NCI-H2171 treated with DMSO at 0.1 percent for 48 hours (cell line): ENCODE measurements at regions not wholly inside any gene's neighbourhood (a gene's known extent, or its start where the extent isn't known, plus 50 kb on each side); places are given as distances from the start of the nearest gene placed in this dataset.
A peak's percentile ranks its signal among the peaks of the same experiment; 100 is the strongest.

Experiments used
- DNase-seq: peaks from one replicate; lab custom pipeline; 2025; lab: John Stamatoyannopoulos, UW

DNA sequence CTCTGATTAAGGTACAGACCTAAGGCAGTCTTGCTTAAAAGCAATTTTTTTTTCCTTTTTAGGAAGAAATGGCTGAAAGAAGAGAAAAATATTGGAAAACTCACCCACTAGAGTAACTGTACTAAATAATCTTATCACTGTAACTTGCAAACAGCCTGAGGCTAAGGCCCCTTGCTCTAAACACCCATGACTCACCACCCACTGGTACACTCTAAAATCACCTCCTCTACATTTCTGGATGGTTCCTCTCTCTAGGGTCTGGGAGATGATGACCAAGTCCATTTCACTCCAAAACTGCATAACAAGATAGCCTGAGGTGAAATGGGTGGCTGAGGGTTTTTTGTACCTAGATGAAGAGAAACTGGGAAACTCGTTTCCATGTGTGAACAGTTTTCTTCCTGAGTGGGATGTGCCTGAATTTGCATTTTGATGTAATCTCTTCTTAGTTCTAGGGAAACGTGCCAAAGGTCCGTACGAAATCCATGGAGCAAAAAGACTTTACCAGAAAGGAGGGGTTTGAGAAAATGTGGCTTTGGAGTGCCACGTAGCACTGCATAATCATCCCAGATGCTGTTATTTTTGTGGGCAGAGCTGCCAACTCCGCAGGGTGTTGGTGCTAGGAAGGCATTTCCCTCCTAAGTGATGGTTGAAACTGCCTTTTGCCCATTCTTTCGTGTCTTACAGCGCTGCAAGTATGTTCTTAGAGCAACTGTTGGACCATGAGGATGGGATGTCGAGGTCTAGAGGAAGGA is 113.5 kb upstream of the C10orf90 start:
- no peak for DNase-seq

DNA sequence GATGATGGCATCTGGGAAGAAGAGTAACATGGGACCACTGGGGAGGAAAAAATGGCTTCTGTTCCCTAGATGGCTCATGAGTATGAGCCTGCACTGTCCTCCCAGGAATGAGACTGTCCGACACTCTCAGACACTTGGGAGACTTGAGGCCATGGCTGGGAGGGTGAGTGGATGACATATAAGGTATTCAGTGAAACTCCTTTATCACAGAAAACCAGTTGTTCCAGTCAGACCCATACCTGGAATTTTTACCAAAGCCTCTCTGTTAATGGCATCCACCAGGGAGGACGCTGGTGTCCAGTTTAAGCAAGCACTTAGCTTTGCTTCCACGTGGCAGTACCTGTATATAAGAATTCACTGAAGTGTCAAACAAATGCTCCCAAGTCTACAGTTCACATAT is 116.7 kb upstream of the C10orf90 start:
- no peak for DNase-seq

DNA sequence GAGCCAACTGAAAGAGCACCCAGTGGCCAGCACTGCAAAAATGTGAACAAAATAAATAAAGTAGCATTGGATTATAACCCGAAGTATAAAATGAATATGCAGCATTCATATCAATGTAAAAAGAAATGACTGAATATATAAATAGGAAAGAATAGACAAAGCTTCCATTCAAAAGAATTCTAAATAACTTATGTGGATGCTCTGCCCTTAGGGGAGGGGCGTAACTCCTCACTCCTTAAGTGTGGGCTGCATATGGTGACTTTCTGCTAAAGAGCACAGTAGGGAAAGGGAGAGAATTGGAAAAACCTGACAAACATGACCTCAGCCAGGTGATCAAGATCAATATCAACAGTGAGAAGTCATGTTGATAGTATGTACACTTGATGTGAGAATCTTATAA is 109.9 kb upstream of the DOCK1 start:
- DNase-seq = no peak

DNA sequence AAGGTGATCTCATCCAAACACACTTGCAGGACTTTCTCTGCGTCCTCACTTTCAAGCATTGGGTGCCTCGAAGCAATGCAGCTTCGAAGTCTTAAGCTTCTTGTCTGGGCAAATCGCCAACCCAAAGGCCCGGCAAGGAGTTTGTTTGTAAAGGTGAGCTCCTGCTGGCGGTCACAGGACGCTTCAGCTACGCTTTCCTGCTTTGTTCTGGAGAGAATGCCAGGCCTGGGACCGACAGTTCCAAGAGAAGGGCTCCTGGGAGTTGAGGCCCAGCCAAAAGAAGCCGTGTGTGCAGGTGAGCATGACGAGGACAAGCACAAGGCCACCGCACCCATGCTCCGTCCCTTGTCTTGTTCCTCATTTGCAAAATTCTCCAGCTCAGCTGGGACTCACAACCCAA is 106.6 kb upstream of the DOCK1 start:
- DNase-seq = no peak

DNA sequence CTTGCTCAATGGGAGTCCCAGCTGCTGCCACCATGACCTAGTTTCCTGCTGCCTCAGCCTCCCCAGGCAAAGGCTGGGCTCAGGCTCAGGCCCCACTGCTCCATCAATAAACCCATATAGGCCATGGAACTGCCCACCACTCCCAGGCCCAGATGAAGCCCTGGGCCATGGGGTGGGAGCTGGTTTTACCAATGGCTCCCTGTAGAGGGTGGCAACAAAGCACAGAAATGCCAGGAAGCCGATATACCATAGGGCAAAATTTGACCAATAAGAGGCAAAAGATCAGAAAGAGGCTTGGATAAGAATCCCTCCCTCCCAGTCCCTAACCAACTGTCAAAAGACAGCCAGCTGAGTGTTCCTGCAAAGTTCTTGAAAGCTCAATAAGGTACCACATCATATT is 101.8 kb upstream of the DOCK1 start:
- DNase-seq = no peak

DNA sequence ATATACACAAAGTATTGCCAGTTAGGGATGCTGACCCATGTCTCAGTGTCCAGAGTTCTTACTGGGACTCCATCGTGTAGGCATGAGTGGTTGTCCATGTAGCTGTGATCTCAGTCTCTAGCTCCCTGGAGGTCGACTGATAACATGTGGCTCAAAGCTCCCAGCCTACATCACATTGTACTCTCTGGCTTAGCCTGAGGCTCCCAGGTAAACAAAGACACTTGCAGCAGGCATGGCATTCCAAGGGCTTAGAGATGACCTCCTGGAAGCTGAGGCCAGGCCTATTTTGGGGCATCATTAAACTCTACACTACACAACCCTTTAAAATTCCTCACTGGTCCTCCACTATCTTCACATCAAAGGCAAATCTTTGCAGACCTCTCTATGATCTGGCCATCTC is 100.8 kb upstream of the DOCK1 start:
- no peak for DNase-seq

DNA sequence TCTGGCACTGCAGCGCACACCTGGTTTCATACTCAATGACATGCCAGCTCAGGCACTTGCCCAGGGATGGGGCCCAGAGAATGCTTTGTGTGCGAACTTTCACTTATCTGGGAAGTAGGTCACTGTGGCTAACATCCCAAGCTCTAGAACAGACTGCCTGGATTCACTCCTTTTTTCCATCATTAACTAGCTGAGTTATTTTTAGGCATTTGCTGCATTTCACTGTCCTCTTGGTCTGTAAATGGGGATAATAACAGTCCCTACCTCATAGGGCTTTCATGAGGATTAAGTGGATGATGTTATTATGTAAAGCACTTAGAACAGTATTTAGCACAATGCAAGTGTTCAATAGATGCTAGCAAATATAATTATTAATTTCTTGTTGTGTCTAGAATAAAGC is 98.7 kb upstream of the DOCK1 start:
- no peak for DNase-seq

DNA sequence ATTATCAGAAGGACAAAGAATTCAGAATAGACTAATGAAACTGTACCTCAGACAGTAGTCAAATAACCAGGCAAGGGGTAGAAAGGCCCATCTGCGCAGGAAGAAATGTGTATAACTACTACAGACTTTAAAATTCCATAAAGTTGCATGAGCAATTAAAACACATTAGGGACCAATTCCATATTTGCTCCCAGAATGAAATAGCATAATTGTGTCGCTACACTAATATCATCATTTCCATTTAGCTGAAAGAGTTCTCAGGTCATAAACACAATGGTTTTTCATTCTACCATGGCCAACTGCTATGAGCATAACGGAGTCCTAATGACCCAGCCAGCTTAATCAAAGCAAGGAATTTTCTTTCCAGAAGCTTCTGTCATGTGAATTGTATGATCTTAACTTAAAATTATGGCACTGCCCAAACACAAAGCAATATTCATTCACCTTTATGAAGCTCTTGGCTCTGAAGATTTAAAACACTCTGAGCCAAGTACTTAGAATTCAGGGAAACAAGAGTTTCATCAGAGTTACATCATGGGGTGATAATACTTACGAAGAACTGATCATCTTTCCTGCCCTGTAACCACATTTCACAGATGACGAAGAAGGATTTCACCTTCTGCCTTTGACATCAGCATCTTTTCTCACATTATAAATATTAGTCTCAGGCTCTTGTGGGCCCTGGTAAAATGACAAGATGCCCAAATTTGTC is 98.1 kb upstream of the DOCK1 start:
- no peak for DNase-seq

DNA sequence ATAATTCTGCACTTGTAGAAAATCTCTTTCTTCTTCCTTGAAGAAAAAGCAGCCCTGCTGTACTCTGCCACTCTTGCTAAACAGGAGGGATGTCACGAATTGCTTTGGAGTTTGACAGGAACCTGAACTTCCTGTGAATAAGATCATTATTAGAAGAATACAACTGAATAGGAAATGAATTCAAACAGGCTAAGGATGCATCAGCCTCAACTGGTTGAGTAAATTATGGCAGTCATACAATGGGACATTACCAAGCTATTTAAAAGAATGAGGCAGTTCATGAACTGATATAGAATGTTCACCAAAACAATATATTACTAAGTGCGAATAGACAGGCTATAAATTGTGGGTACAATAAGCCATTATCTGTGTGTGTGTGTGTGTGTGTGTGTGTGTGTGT is 97.1 kb upstream of the DOCK1 start:
- DNase-seq = no peak

DNA sequence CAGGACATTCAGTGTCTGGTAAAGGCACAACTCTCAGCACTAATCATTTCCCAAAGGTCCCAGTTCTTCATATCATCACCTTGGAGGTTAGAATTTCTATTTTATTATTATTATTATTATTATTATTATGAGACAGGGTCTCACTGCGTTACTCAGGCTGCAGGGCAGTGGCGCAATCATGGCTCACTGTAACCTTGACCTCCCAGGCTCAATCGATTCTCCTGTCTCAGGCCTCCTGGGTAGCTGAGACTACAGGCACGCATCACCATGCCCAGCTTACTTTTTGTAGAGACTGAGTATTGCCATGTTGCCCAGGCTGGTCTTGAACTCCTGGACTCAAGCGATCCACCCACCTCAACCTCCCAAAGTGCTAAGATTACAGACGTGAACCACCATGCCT is 91.8 kb upstream of the DOCK1 start:
- no peak for DNase-seq

DNA sequence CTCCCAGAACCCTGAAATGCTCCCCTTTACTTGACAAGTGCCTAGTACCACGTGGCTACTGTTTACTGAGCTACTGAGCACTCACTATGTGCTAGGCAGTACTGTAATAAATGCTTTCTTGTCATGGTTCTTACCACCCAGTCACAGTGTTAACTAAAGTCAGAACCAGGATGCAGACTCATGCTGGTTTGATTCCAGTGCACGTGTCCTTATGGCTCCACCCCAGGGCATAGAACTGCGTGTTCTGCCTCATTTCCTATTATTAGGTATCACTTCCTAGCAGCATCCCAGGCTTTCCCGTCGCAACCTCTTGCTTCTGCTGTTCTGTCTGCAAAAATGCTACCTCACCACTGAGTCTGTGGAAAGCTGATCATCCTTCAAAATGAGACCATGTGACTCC is 71.7 kb upstream of the DOCK1 start:
- DNase-seq = no peak

DNA sequence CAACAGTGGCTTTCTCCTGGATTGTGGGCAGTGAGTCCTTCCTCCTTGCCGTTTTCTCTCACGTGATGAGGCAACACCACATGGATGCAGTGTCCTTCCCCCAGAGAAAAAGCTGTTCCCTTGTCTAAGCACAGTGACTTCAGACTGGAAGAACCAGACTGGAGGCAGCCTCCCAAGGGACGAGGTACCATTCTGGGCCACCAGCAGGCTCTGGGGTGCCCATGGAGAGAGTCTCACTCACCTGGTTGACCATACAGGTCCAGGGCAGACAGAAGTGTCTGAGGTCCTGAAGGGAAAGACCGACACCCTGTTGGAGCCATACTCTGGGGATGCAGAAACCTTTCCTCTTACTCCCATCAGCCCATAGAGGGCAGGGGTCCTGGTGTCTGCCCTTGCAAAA is 69.2 kb upstream of the DOCK1 start:
- DNase-seq = no peak

DNA sequence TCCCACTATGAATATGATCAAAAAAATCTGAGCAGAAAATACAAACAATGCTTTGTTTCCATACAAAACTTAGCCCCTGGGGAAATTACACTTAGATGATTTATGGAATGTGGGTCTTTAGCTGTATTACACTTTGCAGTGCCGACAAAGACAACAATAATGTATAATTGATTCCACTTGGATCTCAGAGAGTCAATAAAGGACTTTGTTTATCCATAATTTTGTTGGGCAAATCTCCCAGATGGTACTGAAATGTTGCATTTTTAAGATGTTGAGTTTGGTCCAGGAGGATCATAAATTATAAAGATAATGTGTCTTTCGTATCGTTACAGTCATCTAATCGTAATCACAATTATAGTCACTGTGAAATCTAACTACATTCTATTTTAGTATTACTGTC is 66.9 kb upstream of the DOCK1 start:
- no peak for DNase-seq

DNA sequence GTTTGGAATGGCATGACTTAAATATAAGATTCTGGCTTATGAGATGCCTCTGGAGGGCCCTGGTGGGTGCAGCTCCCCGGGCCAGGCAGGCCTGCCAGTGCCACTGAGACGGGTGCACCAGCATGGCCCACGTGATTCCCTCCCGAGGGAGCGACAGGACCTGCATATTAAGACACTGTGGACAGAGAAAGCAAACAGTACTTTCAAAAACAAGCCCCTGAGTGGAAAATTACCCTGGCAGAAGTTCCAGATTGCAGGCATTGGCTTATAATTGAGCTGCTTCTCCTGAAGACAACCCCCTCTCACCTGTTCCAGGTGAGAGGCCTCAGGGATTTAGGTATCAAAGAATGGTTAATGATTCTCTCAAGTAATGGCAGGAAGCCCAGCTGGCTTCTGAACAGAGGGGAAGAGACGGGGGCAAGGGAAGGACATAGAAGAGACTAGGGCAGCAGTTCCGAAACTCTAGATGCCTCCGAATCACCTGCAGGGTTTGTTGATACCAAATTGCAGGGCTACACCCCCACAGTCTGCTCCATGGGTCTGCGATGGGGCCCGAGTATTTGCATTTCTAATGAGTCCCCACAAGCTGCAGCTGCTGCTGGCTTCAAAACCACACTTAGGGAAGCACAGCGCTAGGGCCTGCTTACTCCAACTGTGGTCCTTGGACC is 66.0 kb upstream of the DOCK1 start:
- peak; percentile 87 for DNase-seq

DNA sequence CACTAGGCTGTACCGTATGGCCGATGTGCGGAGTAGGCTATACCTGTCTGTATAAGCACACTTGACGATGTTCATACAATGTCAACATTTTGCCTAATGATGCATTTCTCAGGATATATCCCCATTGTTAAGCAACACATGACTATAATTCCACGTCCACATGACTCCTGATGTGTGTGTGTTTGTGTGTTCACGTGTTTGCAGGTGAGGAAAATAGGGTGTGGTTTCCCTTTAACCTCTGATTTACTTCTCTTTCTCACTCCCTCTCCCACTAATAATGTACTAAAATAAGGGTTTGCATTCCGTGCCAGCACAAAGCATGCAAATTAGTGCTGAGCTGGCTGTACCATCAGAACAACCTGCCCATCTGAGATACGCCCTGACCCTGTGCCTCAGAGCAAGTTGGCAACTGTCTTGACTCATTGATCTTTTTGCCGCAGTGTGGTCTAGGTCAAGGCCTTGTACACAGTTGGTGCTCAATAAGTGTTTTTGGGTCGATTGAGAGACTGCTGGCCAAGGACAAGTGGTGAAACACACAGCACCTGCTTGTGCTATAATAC is 64.6 kb upstream of the DOCK1 start:
- no peak for DNase-seq

DNA sequence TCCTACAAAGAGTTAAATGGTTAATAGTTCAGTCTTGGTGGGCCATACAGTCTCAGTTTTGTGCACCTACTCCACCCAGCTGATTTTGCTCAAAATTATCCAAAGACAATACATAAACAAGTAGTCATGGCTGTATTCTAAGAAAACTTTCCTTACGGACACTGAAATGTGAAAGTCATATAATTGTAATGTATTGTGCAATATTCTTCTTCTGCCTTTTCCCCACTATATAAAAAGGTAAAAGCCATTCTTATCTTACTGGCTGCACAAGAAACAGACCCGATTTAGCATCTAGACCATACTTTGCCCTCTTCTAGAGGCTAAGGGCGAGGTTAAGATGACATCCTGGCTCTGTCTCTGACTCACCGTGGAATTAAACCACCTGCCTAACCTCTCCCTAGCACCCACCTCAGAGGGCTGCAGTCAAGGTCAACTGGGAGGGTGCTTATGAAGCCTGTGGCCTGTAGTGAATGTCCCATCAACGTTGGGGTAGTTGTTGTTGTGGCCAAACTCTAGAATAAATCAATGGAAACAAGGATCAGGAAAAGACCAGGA is 63.8 kb upstream of the DOCK1 start:
- DNase-seq = no peak

DNA sequence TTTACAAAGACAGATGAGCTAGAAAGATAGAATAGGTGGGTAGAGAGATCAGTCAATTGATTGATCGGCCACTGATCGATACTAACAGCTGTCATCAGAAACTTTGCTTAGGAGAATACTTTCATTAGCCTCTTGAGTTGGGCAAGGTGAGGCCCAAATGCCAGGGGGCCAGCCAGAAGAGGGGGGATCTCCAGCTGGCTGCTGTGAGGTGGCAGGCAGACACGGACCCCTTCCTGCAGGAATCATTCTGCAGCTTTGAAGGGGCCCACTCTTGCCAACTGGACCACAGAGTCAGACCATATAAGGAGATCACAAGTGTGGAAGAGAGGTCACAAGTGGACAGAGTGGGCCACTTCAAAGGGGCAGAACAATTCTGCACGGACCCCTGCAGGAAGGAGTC is 62.9 kb upstream of the DOCK1 start:
- no peak for DNase-seq

DNA sequence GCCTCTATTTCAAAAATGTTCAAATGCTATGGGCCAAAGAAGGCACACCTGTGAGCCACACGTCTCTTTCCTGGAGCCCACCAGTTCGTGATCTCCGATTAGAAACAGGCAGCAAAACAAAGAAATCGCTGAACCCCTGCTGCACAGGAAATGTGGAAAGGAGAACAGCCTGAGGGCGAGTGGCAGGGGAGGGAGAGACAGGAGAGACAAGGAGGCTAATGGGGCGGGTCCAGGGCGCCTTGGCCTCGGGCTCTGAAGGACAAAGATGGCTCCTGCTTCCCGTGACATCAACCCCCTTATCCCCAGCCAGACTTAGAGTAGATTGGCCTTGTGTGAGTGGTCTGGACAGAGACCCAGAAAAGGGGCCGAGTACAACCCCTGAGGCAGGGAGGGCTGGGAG is 62.4 kb upstream of the DOCK1 start:
- no peak for DNase-seq

DNA sequence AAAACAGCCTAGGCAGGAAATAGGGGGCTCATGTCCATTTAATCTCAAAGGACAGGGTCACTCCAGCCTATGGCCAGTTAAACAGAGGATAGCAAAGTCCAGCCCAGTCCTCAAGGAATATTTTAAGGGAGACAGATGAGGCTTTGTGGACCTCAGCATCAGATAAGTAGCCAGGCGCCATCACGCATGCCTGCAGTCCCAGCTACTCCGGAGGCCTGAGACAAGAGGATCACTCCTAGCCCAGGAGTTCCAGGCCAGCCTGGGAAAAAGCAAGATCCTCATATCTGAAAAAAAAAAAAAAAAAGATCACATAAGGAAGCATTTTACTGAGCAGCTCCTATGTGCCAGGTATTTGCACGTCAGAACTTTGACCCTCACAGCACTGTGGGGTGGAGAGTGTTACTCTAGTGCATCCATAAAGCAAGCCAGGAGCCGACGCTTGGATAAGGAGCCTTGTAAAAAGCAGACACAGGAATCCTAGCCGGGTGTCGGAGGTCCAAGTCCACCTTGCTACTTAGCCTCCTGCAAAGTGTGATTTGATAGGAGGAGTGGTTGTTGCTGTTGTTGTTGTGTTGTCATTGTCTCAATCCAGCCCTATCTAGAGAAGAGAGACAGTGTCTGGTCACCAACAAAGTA is 61.8 kb upstream of the DOCK1 start:
- no peak for DNase-seq

DNA sequence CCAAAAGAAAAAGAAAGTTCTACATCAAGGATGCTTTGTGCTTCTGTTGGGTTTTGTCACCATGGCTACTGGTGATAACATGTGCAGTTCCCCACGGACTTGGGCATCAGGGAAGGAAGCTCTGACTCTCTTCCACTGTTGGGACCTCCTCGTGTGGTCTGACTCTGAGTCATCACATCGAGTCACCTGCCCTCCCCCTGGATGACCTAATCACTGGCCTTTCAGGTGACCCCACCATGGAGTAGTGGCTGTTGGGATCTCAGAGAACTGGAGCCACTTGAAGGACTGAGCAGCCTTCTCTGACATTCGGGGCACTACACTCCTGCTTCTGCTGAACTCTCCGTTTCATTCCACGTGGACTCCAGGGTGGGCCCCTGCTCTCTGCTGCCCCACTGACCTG is 60.8 kb upstream of the DOCK1 start:
- no peak for DNase-seq

DNA sequence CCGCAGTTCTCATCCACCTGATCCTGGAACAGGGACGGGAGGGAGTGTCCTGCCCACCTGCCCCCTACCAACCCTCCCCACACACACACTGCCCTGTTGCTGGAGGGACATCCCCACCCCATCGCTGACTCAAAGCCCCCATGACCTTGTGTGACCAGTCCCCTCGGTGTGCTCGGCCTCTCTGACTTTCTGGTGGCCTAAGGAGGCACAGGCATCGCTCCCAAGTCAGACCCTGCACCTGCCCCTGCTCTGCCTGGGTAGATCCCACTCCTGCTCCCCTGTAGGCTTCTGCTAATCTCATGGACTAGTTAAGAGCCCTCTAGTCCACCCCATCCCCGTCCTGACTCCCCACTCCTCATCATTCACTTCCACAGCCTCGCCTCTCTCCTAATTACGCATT is 58.8 kb upstream of the DOCK1 start:
- no peak for DNase-seq

DNA sequence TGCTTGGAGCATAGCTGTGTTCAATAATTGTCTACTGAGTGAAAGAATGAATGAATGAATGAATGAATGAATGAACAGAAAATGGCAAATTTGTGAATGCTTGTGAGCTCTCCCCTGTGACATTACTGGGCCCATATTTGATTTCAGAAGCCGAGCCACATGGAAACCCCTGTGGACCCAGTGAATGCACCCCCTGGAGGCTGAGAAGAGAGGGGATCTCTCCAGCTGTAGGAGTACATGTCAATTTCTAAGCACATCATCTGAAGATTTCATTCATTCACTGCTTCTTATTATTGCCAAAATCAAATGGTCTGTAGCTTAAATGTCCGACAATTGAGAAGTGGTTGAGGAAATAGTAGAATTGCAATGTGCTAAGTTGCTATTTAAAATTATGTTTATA is 58.3 kb upstream of the DOCK1 start:
- DNase-seq = no peak
